GM21737 (cell line): ENCODE measurements at regions not wholly inside any gene's neighbourhood (a gene's known extent, or its start where the extent isn't known, plus 50 kb on each side); places are given as distances from the start of the nearest gene placed in this dataset.
"Not testable (repeated sequence)": the region's sequence is repeated elsewhere in the genome, so short reads cannot be mapped to it uniquely, and the experiment has no call there.

ENCODE experiments used
- ATAC-seq: cut with Tn5 transposase; IDR thresholded peaks from one replicate; pipeline ENCODE4 v1.9.1; 2021; ENCODE audit warnings: mild to moderate bottlenecking, moderate library complexity; ENCODE audit not compliant: unreplicated experiment

DNA sequence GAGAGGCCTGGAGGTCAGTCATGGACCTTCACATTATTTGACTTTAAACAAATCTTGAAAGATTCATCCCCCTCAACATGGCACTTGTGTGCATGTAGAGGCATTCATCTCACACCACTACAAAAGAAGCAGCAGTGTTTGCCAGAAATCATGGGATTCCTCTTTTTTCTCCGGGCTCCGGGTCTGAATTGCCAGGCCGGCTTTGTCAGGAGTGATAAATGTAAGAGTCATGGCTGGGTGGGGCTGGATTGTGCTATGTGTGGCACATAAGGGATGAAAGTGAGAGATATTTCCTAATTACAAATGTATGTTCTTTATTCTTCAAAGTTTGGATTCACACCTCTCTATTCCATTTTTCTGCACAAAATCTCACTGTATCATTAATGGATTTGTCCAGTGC lies 228.7 kb upstream of the FRG1 start:
- ATAC-seq, result not testable (repeated sequence)

GRCh38 chr4:189721016-189721993 lies 219.4 kb upstream of the FRG1 start:
- ATAC-seq, result not testable (repeated sequence)

DNA sequence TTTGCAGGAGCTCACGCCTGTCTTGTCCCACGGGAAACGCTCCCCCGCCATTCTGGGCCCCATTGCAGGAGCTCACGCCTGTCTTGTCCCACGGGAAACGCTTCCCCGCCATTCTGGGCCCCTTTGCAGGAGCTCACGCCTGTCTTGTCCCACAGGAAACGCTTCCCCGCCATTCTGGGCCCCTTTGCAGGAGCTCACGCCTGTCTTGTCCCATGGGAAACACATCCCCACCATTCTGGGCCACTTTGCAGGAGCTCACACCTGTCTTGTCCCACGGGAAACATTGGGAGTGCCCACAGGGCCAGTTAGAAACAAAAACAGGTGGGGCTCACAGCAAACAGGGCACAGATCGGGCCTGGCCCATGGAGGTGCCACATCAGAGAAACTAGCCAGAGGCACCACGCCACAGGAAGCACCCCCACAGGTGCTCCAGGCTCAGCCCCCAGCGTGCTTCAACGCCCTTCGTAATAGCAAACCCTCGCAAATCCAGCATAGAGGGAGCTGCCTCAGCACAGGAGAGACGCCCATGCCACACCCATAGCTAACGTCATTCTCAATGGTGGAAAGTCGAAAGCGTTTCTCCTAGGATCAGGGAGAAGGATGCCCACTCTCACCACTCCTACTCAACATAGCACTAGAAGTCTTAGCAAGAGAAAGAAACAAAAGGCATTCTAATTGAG lies 218.2 kb upstream of the FRG1 start:
- not testable (repeated sequence) for ATAC-seq

- ATAC-seq, result not testable (repeated sequence)
Measured at GRCh38 chr4:189727982-189728638, 212.6 kb upstream of the FRG1 start.

GRCh38 chr4:189731989-189732388 lies 208.7 kb upstream of the FRG1 start:
- ATAC-seq, result not testable (repeated sequence)

GRCh38 chr4:189733507-189733906 lies 207.2 kb upstream of the FRG1 start:
- ATAC-seq, result not testable (repeated sequence)

DNA sequence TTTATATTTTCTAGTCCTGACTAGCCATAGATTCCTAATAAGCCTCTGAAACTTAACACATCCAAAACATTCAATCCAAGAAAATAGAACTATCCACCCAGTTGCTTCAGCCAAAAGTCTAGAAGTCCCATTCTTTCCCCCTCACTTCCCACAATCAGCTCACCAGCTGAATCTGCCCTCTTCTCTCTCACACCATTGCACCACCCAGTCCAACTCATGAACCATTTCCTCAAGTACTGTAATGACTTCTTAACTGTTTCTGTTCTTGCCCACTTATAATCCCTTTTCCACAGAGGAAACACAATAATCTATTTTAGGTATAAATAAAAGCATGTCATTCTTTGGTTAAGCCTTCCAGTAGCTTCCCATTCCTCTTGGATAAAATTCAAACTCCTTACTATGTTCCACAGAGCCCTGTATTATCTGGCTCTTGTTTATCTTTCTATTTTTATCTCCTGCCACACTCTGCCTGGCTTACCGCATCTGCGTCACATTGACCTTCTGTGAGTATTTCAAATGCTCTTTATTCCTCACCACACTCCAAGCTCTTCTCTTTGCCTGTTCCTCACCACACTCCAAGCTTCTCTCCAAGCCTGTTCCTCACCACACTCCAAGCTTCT lies 205.9 kb upstream of the FRG1 start:
- not testable (repeated sequence) for ATAC-seq

DNA sequence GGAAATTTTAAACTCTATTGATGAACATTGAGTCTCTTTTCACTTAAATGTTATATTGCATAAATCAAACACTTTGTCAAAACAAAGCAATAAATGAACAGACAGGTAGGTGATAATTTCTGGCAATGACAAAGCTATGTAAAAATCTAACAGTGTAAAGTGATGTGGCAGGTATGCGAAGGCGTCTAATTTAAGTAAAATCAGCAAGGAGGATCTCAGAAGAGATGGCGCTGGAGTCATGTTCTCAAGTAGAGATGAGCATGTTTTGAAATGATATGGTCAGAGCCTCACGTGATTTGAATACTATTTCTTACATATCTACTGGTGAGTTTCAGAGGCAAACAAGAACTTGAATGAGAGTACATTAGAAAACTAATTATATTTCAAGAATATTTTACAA lies 204.0 kb upstream of the FRG1 start:
- not testable (repeated sequence) for ATAC-seq

GRCh38 chr4:189740118-189740517 lies 200.6 kb upstream of the FRG1 start:
- not testable (repeated sequence) for ATAC-seq

DNA sequence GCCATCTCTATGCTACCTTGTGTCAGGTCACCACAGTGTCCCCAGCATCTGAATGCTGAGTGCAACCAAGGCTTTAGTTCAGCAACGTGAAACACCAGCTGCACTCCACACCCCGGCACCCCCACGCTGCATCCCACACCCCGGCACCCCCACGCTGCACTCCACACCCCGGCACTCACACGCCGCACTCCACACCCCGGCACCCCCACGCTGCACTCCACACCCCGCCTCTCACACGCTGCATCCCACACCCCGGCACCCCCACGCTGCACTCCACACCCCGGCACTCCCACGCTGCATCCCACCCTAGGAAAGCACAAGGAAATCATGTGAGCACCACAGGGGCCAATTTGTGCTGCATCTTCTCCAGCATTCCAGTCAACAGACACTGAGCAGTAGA lies 199.8 kb upstream of the FRG1 start:
- ATAC-seq, result no peak

GRCh38 chr4:189753092-189753491 lies 187.6 kb upstream of the FRG1 start:
- not testable (repeated sequence) for ATAC-seq

DNA sequence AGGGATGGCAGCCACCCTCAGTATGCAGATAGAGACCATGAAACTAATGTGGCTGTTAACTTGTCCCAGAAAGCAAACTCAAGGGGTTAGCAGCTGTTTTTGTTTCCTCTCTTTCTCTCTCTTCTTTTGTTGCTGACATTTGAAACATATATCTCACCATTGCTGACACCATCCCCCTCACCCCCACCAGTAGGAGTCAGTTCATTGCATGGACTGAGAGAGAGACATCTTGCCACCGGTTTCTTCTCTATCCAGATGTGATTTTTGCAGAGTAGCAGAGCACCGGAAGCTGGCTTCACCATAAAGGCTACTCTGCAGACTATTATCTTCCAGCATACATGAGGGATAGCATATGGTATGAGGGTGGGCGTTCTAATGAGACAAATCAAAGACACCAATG lies 177.1 kb upstream of the FRG1 start:
- no peak for ATAC-seq

- ATAC-seq, result no peak
Measured at GRCh38 chr4:189765301-189765700, 175.4 kb upstream of the FRG1 start.

- no peak for ATAC-seq
Measured at GRCh38 chr4:189765736-189766135, 174.9 kb upstream of the FRG1 start.

GRCh38 chr4:189767941-189768340 lies 172.7 kb upstream of the FRG1 start:
- no peak for ATAC-seq

DNA sequence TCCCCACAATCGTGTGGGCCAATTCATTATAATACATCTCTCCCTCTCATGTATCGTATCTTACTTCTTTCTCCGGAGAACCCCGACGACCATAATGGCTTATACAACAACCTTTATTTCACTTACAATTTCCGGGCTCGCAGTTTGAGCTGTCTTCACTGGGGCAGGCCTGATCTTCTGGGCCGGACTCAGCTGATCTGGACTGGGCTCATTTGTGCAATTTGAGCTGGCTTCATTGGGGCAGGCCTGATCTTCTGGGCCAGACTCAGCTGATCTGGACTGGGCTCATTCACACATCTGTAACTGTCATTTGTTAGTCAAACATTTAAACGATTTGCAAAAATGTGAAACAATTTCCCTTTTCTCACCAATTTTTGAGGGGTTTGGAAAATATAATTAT lies 171.5 kb upstream of the FRG1 start:
- ATAC-seq, result no peak

- ATAC-seq, result no peak
Measured at GRCh38 chr4:189771696-189772361, 168.8 kb upstream of the FRG1 start.

- no peak for ATAC-seq
Measured at GRCh38 chr4:189773909-189774308, 166.8 kb upstream of the FRG1 start.

GRCh38 chr4:189779281-189779980 lies 161.2 kb upstream of the FRG1 start:
- ATAC-seq, result no peak

DNA sequence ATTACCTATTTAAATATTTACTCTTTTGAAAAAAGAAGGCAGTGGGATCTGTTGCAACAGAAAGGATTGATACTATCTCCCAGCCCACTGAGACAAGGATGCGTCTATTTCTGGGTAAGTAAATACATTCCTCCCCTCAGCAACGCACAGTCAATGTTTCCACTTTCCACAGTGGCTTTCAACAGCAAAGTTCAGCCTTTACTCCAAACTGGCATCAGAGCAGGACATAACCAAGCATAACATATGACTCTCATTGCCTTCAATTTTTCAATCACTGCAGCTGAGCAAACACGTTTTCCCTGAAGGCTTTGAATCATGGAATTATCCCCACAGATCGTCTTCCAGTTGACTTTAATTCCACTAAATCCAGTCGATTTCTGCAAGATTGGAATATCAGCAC lies 160.3 kb upstream of the FRG1 start:
- no peak for ATAC-seq
